Ovary (tissue), 7 donors: ENCODE measurements at regions not wholly inside any gene's neighbourhood (a gene's known extent, or its start where the extent isn't known, plus 50 kb on each side); places are given as distances from the start of the nearest gene placed in this dataset.

ENCODE experiments used
- DNase-seq, 5 donors: peaks; one replicate each; pipeline ENCODE4 v3.0.0-alpha.2; 2019 to 2020
- H3K27ac ChIP-seq, 2 donors: fragments of 200-600 bp; one replicate each; pipeline versions ENCODE4 v1.5.1 to v1.8.0; 2019 to 2022
- H3K27me3 ChIP-seq: fragments of 200-600 bp; one replicate; pipeline ENCODE4 v1.8.0; 2022
- H3K36me3 ChIP-seq: fragments of 200-600 bp; sonication (generic); one replicate; pipeline ENCODE4 v1.5.1; 2019
- H3K4me1 ChIP-seq: one replicate; pipeline ENCODE4 v1.8.1; 2013; ENCODE audit warnings: mild to moderate bottlenecking, moderate library complexity; ENCODE audit not compliant: insufficient read depth
- H3K4me3 ChIP-seq: fragments of 200-600 bp; sonication (generic); one replicate; pipeline ENCODE4 v1.5.1; 2017
- H3K9me3 ChIP-seq, 2 donors: fragments of 200-600 bp in 1 of 2; sonication (generic) in 1 of 2; one replicate each; pipeline versions ENCODE4 v1.5.1 to v1.8.1; 2013 to 2019; ENCODE audit warnings: mild to moderate bottlenecking in 1 of 2, moderate library complexity in 1 of 2
- EP300 ChIP-seq: sonication (generic); formaldehyde crosslinking; IDR thresholded peaks from one replicate; pipeline ENCODE4 v1.6.1; 2017; ENCODE audit warnings: antibody characterized with exemption
- POLR2A ChIP-seq: fragments of 450-650 bp; IDR thresholded peaks from one replicate; pipeline ENCODE4 v1.6.1; 2017; ENCODE audit warnings: antibody characterized with exemption, mild to moderate bottlenecking, moderate library complexity
- WGBS, 3 donors: extraction: QIAGEN DNeasy Blood & Tissue Kit in 1 of 3; methylation state at CpG; one replicate each; pipeline versions ENCODE4 v1.1.5 to v1.1.7; 2013 to 2017; 5-methylcytosine and 5-hydroxymethylcytosine counted together
- intact Hi-C, 4 donors: fragments of 100-400 bp; cut with DNase I; formaldehyde crosslinking; loops; one replicate each; pipeline versions ENCODE4 v1.11.0 to v1.15.1; 2022 to 2023
- TF ChIP-seq, protein P1 (sequence below), 3 donors: fragments of 450-650 bp in 2 of 3; fragments of 200-600 bp in 1 of 3; IDR thresholded peaks; one replicate each; pipeline versions ENCODE4 v1.5.1 to v1.8.0; 2016 to 2022; ENCODE audit warnings: antibody characterized with exemption in 3 of 3, mild to moderate bottlenecking in 1 of 3
- donor health status: DM: no; HTN: no; CAD: no; lungs with moderate emphysema.
- donor health status: DM: no; HTN: no; CAD: no.
- donor health status: Bipolar disorder and iron deficiency.
- donor health status: DM: no; HTN: no; CAD: no.
- donor health status: DM: yes; HTN: yes; CAD: no.

- H3K4me1 ChIP-seq, result no peaks in the 10 kb centered on the region
- no peak overlapping the region for H3K27ac ChIP-seq
- no peaks in the 10 kb centered on the region for H3K9me3 ChIP-seq
- H3K4me3 ChIP-seq, result no peak overlapping the region
- H3K36me3 ChIP-seq, result no peaks in the 10 kb centered on the region
- no peak for DNase-seq
- intact Hi-C loops, result no loop called here
- no peak for TF ChIP-seq EP300
- TF ChIP-seq, protein P1, sequence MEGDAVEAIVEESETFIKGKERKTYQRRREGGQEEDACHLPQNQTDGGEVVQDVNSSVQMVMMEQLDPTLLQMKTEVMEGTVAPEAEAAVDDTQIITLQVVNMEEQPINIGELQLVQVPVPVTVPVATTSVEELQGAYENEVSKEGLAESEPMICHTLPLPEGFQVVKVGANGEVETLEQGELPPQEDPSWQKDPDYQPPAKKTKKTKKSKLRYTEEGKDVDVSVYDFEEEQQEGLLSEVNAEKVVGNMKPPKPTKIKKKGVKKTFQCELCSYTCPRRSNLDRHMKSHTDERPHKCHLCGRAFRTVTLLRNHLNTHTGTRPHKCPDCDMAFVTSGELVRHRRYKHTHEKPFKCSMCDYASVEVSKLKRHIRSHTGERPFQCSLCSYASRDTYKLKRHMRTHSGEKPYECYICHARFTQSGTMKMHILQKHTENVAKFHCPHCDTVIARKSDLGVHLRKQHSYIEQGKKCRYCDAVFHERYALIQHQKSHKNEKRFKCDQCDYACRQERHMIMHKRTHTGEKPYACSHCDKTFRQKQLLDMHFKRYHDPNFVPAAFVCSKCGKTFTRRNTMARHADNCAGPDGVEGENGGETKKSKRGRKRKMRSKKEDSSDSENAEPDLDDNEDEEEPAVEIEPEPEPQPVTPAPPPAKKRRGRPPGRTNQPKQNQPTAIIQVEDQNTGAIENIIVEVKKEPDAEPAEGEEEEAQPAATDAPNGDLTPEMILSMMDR (IDR thresholded peaks at IDR 0.05), result no peak
- no peak for TF ChIP-seq POLR2A
- no peaks in the 10 kb centered on the region for H3K27me3 ChIP-seq
- WGBS, 3 donors, result 90 to 98% (median 95%) methylated on average over 3 of the region's 3 CpGs
These were observed 63.0 kb upstream of the CRYM start for GRCh38 chr16:21341101-21341500.

GRCh38 chr16:21339941-21340340 lies 61.9 kb upstream of the CRYM start:
- no peaks in the 10 kb centered on the region for H3K9me3 ChIP-seq
- TF ChIP-seq, protein P1 (IDR thresholded peaks at IDR 0.05), result no peak
- TF ChIP-seq EP300, result no peak
- TF ChIP-seq POLR2A, result no peak
- no peaks in the 10 kb centered on the region for H3K4me1 ChIP-seq
- no peak for DNase-seq
- H3K4me3 ChIP-seq, result no peak overlapping the region
- no peaks in the 10 kb centered on the region for H3K36me3 ChIP-seq
- H3K27ac ChIP-seq, result no peak overlapping the region
- intact Hi-C loops, result no loop called here
- H3K27me3 ChIP-seq, result no peaks in the 10 kb centered on the region

DNA sequence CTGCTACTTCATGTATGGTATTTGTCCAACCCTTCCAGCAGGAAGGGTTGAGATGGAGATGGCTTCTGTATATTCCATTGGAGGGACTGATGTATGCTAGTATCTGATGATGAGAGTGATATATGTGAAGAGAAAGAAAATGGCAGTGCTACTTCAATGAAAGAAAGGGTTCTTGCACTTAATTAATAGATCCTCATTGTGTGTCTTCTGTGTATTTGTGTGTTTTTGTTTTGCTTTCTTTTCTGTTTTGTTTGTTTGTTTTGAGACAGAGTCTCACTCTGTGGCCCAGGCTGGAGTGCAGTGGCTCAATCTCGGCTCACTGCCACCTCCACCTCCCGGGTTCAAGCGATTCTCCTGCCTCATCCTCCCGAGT lies 61.2 kb upstream of the CRYM start:
- Histone ChIP-seq H3K4me3 (no peak overlapping the region), H3K27ac (no peak overlapping the region), H3K9me3 (no peaks in the 10 kb centered on the region), H3K27me3 (no peaks in the 10 kb centered on the region), H3K36me3 (no peaks in the 10 kb centered on the region), H3K4me1 (no peaks in the 10 kb centered on the region)
- intact Hi-C loops, result no loop called here
- TF ChIP-seq, protein P1 (IDR thresholded peaks at IDR 0.05), result no peak
- TF ChIP-seq POLR2A, result no peak
- TF ChIP-seq EP300, result no peak
- DNase-seq, result no peak
- WGBS, 3 donors, result 88 to 89% (median 88%) methylated on average over 4 of the region's 4 CpGs

GRCh38 chr16:21338537-21339268 lies 60.6 kb upstream of the CRYM start:
- intact Hi-C loops, result no loop called here
- DNase-seq, result no peak

More at GRCh38 chr16:21338537-21339268, 60.6 kb upstream of the CRYM start:
- TF ChIP-seq EP300 (no peak), POLR2A (no peak)
- TF ChIP-seq, protein P1 (IDR thresholded peaks at IDR 0.05), result no peak
- no peak overlapping the region for H3K27ac ChIP-seq
- H3K36me3 ChIP-seq, result no peaks in the 10 kb centered on the region
- H3K27me3 ChIP-seq, result no peaks in the 10 kb centered on the region
- H3K9me3 ChIP-seq, result no peaks in the 10 kb centered on the region
- no peak overlapping the region for H3K4me3 ChIP-seq
- H3K4me1 ChIP-seq, result no peaks in the 10 kb centered on the region
- 74 to 86% (median 85%) methylated on average over 6 of the region's 6 CpGs for WGBS, 3 donors
